Kidney epithelial cell (primary cell): ENCODE measurements at regions not wholly inside any gene's neighbourhood (a gene's known extent, or its start where the extent isn't known, plus 50 kb on each side); places are given as distances from the start of the nearest gene placed in this dataset.

Experiments used
- DNase-seq: peaks from one replicate; pipeline ENCODE4 v3.0.0-alpha.2; 2010; ENCODE audit warnings: low read depth
- H3K27me3 ChIP-seq: 2 replicates; pipeline ENCODE4 v1.6.0; 2011; ENCODE audit warnings: low read length; ENCODE audit not compliant: control insufficient read depth, insufficient read depth
- H3K36me3 ChIP-seq: 2 replicates; pipeline ENCODE4 v1.5.1; 2011; ENCODE audit warnings: low read length; ENCODE audit not compliant: control insufficient read depth, insufficient read depth
- H3K4me3 ChIP-seq: 2 replicates; pipeline ENCODE4 v1.5.1; 2011; ENCODE audit warnings: low read depth, mild to moderate bottlenecking, control low read depth, low read length
- CTCF ChIP-seq: IDR thresholded peaks from 2 replicates; pipeline ENCODE4 v1.5.1; 2011; ENCODE audit warnings: mild to moderate bottlenecking, moderate library complexity, low read length, control low read depth, inconsistent platforms; ENCODE audit not compliant: insufficient read depth, poor library complexity, severe bottlenecking

- no peak for DNase-seq
- Histone ChIP-seq H3K36me3 (no peaks in the 10 kb centered on the region), H3K4me3 (no peak overlapping the region), H3K27me3 (no peaks in the 10 kb centered on the region)
- no peak for TF ChIP-seq CTCF
Observed at GRCh38 chr15:26314577-26314976, 451.4 kb upstream of the ATP10A start.

- Histone ChIP-seq H3K4me3 (no peak overlapping the region), H3K36me3 (no peaks in the 10 kb centered on the region), H3K27me3 (no peaks in the 10 kb centered on the region)
- no peak for DNase-seq
- no peak for TF ChIP-seq CTCF
Observed at GRCh38 chr15:26311710-26312236, 448.6 kb upstream of the ATP10A start.

- Histone ChIP-seq H3K4me3 (no peak overlapping the region), H3K36me3 (no peaks in the 10 kb centered on the region), H3K27me3 (no peaks in the 10 kb centered on the region)
- DNase-seq = no peak
- no peak for TF ChIP-seq CTCF
Observed at GRCh38 chr15:26298659-26299170, 435.6 kb upstream of the ATP10A start.

- Histone ChIP-seq H3K27me3 (no peaks in the 10 kb centered on the region), H3K36me3 (no peaks in the 10 kb centered on the region), H3K4me3 (no peak overlapping the region)
- TF ChIP-seq CTCF = no peak
- DNase-seq = no peak
Observed at GRCh38 chr15:26298010-26298658, 435.0 kb upstream of the ATP10A start.

GRCh38 chr15:26295336-26296085 is 432.4 kb upstream of the ATP10A start:
- no peak for TF ChIP-seq CTCF
- Histone ChIP-seq H3K36me3 (no peaks in the 10 kb centered on the region), H3K4me3 (no peak overlapping the region), H3K27me3 (no peaks in the 10 kb centered on the region)
- no peak for DNase-seq
